Spleen (tissue), 11 donors: ENCODE measurements at regions not wholly inside any gene's neighbourhood (a gene's known extent, or its start where the extent isn't known, plus 50 kb on each side); places are given as distances from the start of the nearest gene placed in this dataset.

ENCODE experiments used
- DNase-seq: peaks from one replicate; pipeline ENCODE4 v3.0.0-alpha.2; 2020
- H3K27ac ChIP-seq, 8 donors: fragments of 200-600 bp; sonication (generic) in 7 of 8; 1 replicate in 4 of 8; 2 replicates in 4 of 8; pipeline versions ENCODE4 v1.5.0 to v1.8.0; 2016 to 2021; ENCODE audit warnings: inconsistent platforms in 4 of 8, mild to moderate bottlenecking in 4 of 8, moderate library complexity in 1 of 8
- H3K27me3 ChIP-seq, 7 donors: fragments of 200-600 bp; sonication (generic) in 6 of 7; replicated peaks in 1 of 7; 1 replicate in 4 of 7; 2 replicates in 3 of 7; pipeline versions ENCODE4 v1.5.0 to v1.8.0; 2016 to 2021; ENCODE audit warnings: inconsistent platforms in 3 of 7, mild to moderate bottlenecking in 1 of 7
- H3K36me3 ChIP-seq, 6 donors: fragments of 200-600 bp; sonication (generic) in 5 of 6; 1 replicate in 4 of 6; 2 replicates in 2 of 6; pipeline versions ENCODE4 v1.5.0 to v1.8.0; 2016 to 2021; ENCODE audit warnings: inconsistent platforms in 2 of 6
- H3K4me1 ChIP-seq, 6 donors: fragments of 200-600 bp; sonication (generic) in 5 of 6; 1 replicate in 3 of 6; 2 replicates in 3 of 6; pipeline versions ENCODE4 v1.5.0 to v1.8.0; 2016 to 2021; ENCODE audit warnings: inconsistent platforms in 3 of 6
- H3K4me3 ChIP-seq, 8 donors: fragments of 200-600 bp; sonication (generic) in 7 of 8; 1 replicate in 4 of 8; 2 replicates in 4 of 8; pipeline versions ENCODE4 v1.5.0 to v1.8.0; 2016 to 2021; ENCODE audit warnings: inconsistent platforms in 4 of 8, mild to moderate bottlenecking in 4 of 8, moderate library complexity in 2 of 8
- H3K9me3 ChIP-seq, 8 donors: fragments of 200-600 bp; sonication (generic) in 7 of 8; 1 replicate in 4 of 8; 2 replicates in 4 of 8; pipeline versions ENCODE4 v1.5.0 to v1.8.0; 2016 to 2021; ENCODE audit warnings: inconsistent platforms in 4 of 8
- CTCF ChIP-seq, 11 experiments: fragments of 200-600 bp in 7 of 11; fragments of 450-650 bp in 4 of 11; sonication (generic) in 4 of 11; IDR thresholded peaks in 8 of 11; conservative IDR thresholded peaks in 3 of 11; 1 replicate in 7 of 11; 2 replicates in 4 of 11; pipeline versions ENCODE4 v1.4.0 to v1.8.0; 2016 to 2021; ENCODE audit warnings: antibody characterized with exemption in 11 of 11, inconsistent platforms in 4 of 11, mild to moderate bottlenecking in 1 of 11
- POLR2A ChIP-seq, 3 donors: fragments of 450-650 bp; IDR thresholded peaks; one replicate each; pipeline ENCODE4 v1.5.1; 2017; ENCODE audit warnings: antibody characterized with exemption in 3 of 3, mild to moderate bottlenecking in 1 of 3
- POLR2AphosphoS5 ChIP-seq, 3 donors: sonication (generic); formaldehyde crosslinking; IDR thresholded peaks; one replicate each; pipeline ENCODE4 v1.5.1; 2017; ENCODE audit warnings: antibody characterized with exemption in 3 of 3
- WGBS, 5 donors: extraction: QIAGEN DNeasy Blood & Tissue Kit in 3 of 5; methylation state at CpG; one replicate each; pipeline versions ENCODE4 v1.1.5 to v1.1.7; 2013 to 2018; 5-methylcytosine and 5-hydroxymethylcytosine counted together
- intact Hi-C: fragments of 100-400 bp; cut with DNase I; formaldehyde crosslinking; loops from one replicate; pipeline ENCODE4 v1.15.0; 2023; ENCODE audit warnings: low total_unique reads
- donor health status: healthy with polysubstance abuse.
- donor health status: DM: no; HTN: no; CAD: no; lungs with moderate emphysema.
- donor health status: DM: no; HTN: no; CAD: no.
- donor health status: Bipolar disorder and iron deficiency.
- donor health status: healthy.
- donor health status: DM: no; HTN: no; CAD: no.
- donor health status: DM: yes; HTN: yes; CAD: no.

DNA sequence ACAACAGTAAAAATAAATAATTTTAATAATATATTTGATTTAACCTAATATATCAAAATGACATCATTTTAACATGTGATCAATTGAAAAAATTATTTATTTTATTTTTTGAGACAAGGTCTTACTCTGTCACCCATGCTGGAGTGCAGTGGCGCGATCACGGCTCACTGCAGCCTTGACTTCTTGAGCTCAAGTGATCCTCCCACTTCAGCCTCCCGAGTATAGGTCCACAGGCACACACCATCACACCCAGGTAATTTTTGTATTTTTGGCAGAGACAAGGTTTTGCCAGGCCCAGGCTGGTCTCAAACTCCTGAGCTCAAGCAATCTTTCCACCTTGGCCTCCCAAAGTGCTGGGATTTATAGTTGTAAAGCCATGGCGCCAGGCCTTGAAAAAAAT, 126.7 kb upstream of the COPS8 start:
- Histone ChIP-seq H3K27ac (no peak overlapping the region), H3K9me3 (no peaks in the 10 kb centered on the region), H3K27me3 (peaks cover 0 to 9% (median 0%) of the 10 kb centered on the region in 7 donors), H3K4me3 (no peak overlapping the region), H3K4me1 (no peaks in the 10 kb centered on the region), H3K36me3 (no peaks in the 10 kb centered on the region)
- DNase-seq: no peak
- WGBS, 5 donors: 86 to 98% (median 95%) methylated on average over 5 of the region's 5 CpGs
- intact Hi-C loops: no loop called here
- no peak for TF ChIP-seq POLR2A (IDR thresholded peaks at IDR 0.05)
- TF ChIP-seq CTCF (IDR thresholded peaks at IDR 0.05 in 8 of 11, conservative IDR thresholded peaks at IDR 0.05 in 3 of 11): no peak
- no peak for TF ChIP-seq POLR2AphosphoS5 (IDR thresholded peaks at IDR 0.05)

GRCh38 chr2:236959876-236960275, 125.8 kb upstream of the COPS8 start:
- peaks cover 0 to 9% (median 0%) of the 10 kb centered on the region in 7 donors for H3K27me3 ChIP-seq
- H3K27ac ChIP-seq: no peak overlapping the region
- TF ChIP-seq POLR2A (IDR thresholded peaks at IDR 0.05) (no peak), POLR2AphosphoS5 (IDR thresholded peaks at IDR 0.05) (no peak), CTCF (IDR thresholded peaks at IDR 0.05 in 8 of 11, conservative IDR thresholded peaks at IDR 0.05 in 3 of 11) (no peak)
- H3K9me3 ChIP-seq: no peaks in the 10 kb centered on the region
- no peak overlapping the region for H3K4me3 ChIP-seq
- intact Hi-C loops: no loop called here
- H3K36me3 ChIP-seq: no peaks in the 10 kb centered on the region
- WGBS, 5 donors: 81 to 91% (median 85%) methylated on average over 9 of the region's 9 CpGs
- H3K4me1 ChIP-seq: no peaks in the 10 kb centered on the region
- DNase-seq: no peak

GRCh38 chr2:236960531-236960930, 125.2 kb upstream of the COPS8 start:
- H3K4me3 ChIP-seq: no peak overlapping the region
- 89 to 96% (median 94%) methylated on average over 5 to 14 of the region's 14 CpGs for WGBS, 5 donors
- H3K27ac ChIP-seq: no peak overlapping the region
- no peaks in the 10 kb centered on the region for H3K36me3 ChIP-seq
- no peaks in the 10 kb centered on the region for H3K4me1 ChIP-seq
- no peaks in the 10 kb centered on the region for H3K9me3 ChIP-seq
- H3K27me3 ChIP-seq: peaks cover 0 to 9% (median 0%) of the 10 kb centered on the region in 7 donors
- TF ChIP-seq POLR2A (IDR thresholded peaks at IDR 0.05) (no peak), POLR2AphosphoS5 (IDR thresholded peaks at IDR 0.05) (no peak), CTCF (IDR thresholded peaks at IDR 0.05 in 8 of 11, conservative IDR thresholded peaks at IDR 0.05 in 3 of 11) (no peak)
- no peak for DNase-seq
- intact Hi-C loops: no loop called here

- Histone ChIP-seq H3K27me3 (no peaks in the 10 kb centered on the region), H3K27ac (no peak overlapping the region), H3K4me1 (peaks cover 0 to 12% (median 7%) of the 10 kb centered on the region in 6 donors), H3K4me3 (no peak overlapping the region), H3K36me3 (no peaks in the 10 kb centered on the region), H3K9me3 (no peaks in the 10 kb centered on the region)
- intact Hi-C loops: no loop called here
- DNase-seq: no peak
- TF ChIP-seq POLR2AphosphoS5 (IDR thresholded peaks at IDR 0.05): no peak
- 79 to 95% (median 83%) methylated on average over 4 of the region's 4 CpGs for WGBS, 5 donors
Observed at GRCh38 chr2:236962816-236963215, 122.9 kb upstream of the COPS8 start.

- Histone ChIP-seq H3K4me3 (no peak overlapping the region), H3K4me1 (peaks cover 0 to 21% (median 13%) of the 10 kb centered on the region in 6 donors), H3K9me3 (no peaks in the 10 kb centered on the region), H3K36me3 (no peaks in the 10 kb centered on the region), H3K27me3 (no peaks in the 10 kb centered on the region), H3K27ac (no peak overlapping the region)
- no peak for TF ChIP-seq POLR2A (IDR thresholded peaks at IDR 0.05)
- no peak for TF ChIP-seq POLR2AphosphoS5 (IDR thresholded peaks at IDR 0.05)
- TF ChIP-seq CTCF (IDR thresholded peaks at IDR 0.05 in 8 of 11, conservative IDR thresholded peaks at IDR 0.05 in 3 of 11): no peak
- WGBS, 5 donors: 81 to 90% (median 87%) methylated on average over 7 of the region's 7 CpGs
- intact Hi-C loops: no loop called here
- no peak for DNase-seq
Observed at GRCh38 chr2:236963631-236964182, 122.0 kb upstream of the COPS8 start.
